ENCODE measurements at regions not wholly inside any gene's neighbourhood (a gene's known extent, or its start where the extent isn't known, plus 50 kb on each side); places are given as distances from the start of the nearest gene placed in this dataset.

GRCh38 chr6:16969699-16970655 is 131.9 kb upstream of the STMND1 start:
- no peak overlapping the region for H3K27ac ChIP-seq

DNA sequence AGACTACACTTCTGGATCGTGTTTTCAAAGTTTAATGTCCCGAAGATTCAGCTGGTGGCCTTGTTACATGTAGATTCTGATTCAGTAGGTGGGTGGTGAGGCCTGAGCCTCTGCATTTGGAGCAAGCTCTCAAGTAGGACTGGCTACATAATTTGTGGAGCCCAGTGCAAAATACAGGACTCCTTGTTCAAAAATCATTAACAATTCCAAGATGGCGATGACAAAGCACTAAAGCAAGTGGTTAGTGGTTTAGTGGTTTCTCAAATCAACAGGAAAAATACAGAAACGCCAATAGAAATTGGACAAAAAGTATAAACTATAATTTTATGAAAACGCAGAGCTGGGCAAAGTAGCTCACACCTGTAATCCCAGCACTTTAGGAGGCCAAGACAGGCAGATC is 133.7 kb upstream of the STMND1 start:
- peaks cover 0 to 8% (median 7%) of the 10 kb centered on the region in 4 donors for H3K4me1 ChIP-seq
- no peak overlapping the region for H3K4me3 ChIP-seq
- TF ChIP-seq, protein P1, sequence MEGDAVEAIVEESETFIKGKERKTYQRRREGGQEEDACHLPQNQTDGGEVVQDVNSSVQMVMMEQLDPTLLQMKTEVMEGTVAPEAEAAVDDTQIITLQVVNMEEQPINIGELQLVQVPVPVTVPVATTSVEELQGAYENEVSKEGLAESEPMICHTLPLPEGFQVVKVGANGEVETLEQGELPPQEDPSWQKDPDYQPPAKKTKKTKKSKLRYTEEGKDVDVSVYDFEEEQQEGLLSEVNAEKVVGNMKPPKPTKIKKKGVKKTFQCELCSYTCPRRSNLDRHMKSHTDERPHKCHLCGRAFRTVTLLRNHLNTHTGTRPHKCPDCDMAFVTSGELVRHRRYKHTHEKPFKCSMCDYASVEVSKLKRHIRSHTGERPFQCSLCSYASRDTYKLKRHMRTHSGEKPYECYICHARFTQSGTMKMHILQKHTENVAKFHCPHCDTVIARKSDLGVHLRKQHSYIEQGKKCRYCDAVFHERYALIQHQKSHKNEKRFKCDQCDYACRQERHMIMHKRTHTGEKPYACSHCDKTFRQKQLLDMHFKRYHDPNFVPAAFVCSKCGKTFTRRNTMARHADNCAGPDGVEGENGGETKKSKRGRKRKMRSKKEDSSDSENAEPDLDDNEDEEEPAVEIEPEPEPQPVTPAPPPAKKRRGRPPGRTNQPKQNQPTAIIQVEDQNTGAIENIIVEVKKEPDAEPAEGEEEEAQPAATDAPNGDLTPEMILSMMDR (IDR thresholded peaks at IDR 0.05): no peak
- peaks cover 0 to 2% of the 10 kb centered on the region in 2 donors for H3K27me3 ChIP-seq
- H3K36me3 ChIP-seq: no peaks in the 10 kb centered on the region
- DNase-seq: no peak
- H3K27ac ChIP-seq: no peak overlapping the region
- intact Hi-C loops (cut with DNase I; ENCODE audit: low total_unique reads): loop anchor here (10.0 kb wide), 2 partner anchors 183 to 633 kb away; no protein-coding TSS in a partner anchor
- no peaks in the 10 kb centered on the region for H3K9me3 ChIP-seq

More at GRCh38 chr6:16969699-16970655, 131.9 kb upstream of the STMND1 start:
- DNase-seq: no peak
- H3K4me1 ChIP-seq: peaks cover 0 to 8% (median 1%) of the 10 kb centered on the region in 4 donors
- no peaks in the 10 kb centered on the region for H3K9me3 ChIP-seq
- H3K36me3 ChIP-seq: no peaks in the 10 kb centered on the region
- no peak overlapping the region for H3K4me3 ChIP-seq
- TF ChIP-seq, protein P1 (IDR thresholded peaks at IDR 0.05): no peak
- no peaks in the 10 kb centered on the region for H3K27me3 ChIP-seq
- intact Hi-C loops (cut with DNase I; ENCODE audit: low total_unique reads): loop anchor here (10.0 kb wide), 2 partner anchors 185 to 635 kb away; no protein-coding TSS in a partner anchor

- no peak for DNase-seq
- H3K4me3 ChIP-seq: no peak overlapping the region
- intact Hi-C loops (cut with DNase I; ENCODE audit: low total_unique reads): loop anchor here (10.0 kb wide), 2 partner anchors 183 to 633 kb away; no protein-coding TSS in a partner anchor
- H3K27ac ChIP-seq: no peak overlapping the region
- H3K27me3 ChIP-seq: peaks cover 0 to 2% of the 10 kb centered on the region in 2 donors
- H3K9me3 ChIP-seq: no peaks in the 10 kb centered on the region
- H3K36me3 ChIP-seq: no peaks in the 10 kb centered on the region
- peaks cover 0 to 8% (median 7%) of the 10 kb centered on the region in 4 donors for H3K4me1 ChIP-seq
- TF ChIP-seq, protein P1 (IDR thresholded peaks at IDR 0.05): no peak
Measured at GRCh38 chr6:16967470-16967817, 134.4 kb upstream of the STMND1 start.

DNA sequence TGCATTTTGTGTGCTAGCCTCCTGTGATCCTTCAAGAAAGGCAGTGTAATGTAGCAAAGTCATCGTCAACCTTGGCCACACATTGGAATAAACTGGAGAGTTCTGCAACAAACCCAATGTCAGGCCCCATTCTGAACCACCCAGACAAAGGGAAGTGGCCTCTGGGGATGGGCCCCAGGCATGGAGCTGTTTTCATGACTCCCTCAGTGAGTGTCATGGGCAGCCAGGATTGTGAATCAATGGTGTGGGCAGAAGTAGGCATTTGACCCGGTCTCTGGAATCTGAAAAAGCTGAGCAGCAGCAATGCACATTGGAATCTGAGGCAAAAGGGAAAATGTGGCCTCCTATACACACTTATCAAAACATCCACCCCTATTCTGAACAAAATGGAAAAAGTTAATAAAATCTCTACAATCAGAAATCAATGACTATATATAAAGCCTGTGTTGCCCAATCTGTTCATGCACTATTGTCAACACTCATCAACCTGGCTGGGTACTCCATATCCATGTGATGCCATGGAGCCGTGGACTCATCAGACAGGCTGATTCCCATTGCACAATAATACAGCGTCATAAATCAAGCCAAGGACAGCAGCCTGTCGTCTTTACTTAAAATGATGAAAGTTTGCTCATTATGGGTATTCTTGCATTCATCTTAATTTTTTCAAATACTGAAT is 134.9 kb upstream of the STMND1 start:
- Histone ChIP-seq H3K4me1 (peaks cover 0 to 8% (median 7%) of the 10 kb centered on the region in 4 donors), H3K4me3 (no peak overlapping the region), H3K9me3 (no peaks in the 10 kb centered on the region), H3K27me3 (peaks cover 0 to 2% of the 10 kb centered on the region in 2 donors), H3K27ac (no peak overlapping the region), H3K36me3 (no peaks in the 10 kb centered on the region)
- intact Hi-C loops (cut with DNase I; ENCODE audit: low total_unique reads): loop anchor here (10.0 kb wide), 2 partner anchors 182 to 632 kb away; no protein-coding TSS in a partner anchor
- no peak for DNase-seq
- TF ChIP-seq, protein P1 (IDR thresholded peaks at IDR 0.05): no peak

DNA sequence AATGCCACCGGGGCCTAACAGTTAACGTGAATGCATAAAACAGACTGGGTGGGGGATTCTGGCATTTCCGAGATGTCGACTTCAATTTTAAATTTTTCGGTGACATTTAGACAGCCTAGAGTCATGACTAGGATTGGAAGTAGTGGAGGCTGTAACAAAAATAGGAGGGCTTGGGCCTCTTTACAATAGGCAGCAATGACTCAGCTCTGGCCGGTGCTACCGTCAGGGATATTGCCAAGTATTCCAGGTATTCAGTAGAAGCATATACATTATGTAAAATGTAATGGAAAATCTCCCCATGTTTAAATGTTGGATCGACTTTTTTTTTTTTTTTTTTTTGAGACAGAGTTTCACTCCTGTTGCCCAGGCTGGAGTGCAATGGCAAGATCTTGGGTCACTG is 136.2 kb upstream of the STMND1 start:
- Histone ChIP-seq H3K36me3 (no peaks in the 10 kb centered on the region), H3K4me1 (peaks cover 0 to 8% (median 7%) of the 10 kb centered on the region in 4 donors), H3K27me3 (peaks cover 0 to 2% of the 10 kb centered on the region in 2 donors), H3K4me3 (no peak overlapping the region), H3K9me3 (no peaks in the 10 kb centered on the region), H3K27ac (no peak overlapping the region)
- DNase-seq: no peak
- intact Hi-C loops (cut with DNase I; ENCODE audit: low total_unique reads): loop anchor here (10.0 kb wide), 2 partner anchors 181 to 631 kb away; no protein-coding TSS in a partner anchor
- TF ChIP-seq, protein P1 (IDR thresholded peaks at IDR 0.05): no peak
